Hematopoietic multipotent progenitor cell treated with erythropoietin and hydrocortisone succinate and interleukin-3 and kit ligand, for 17 days (in vitro differentiated cells): ENCODE measurements at regions not wholly inside any gene's neighbourhood (a gene's known extent, or its start where the extent isn't known, plus 50 kb on each side); places are given as distances from the start of the nearest gene placed in this dataset.
A peak's percentile ranks its signal among the peaks of the same experiment; 100 is the strongest.

Experiments used
- DNase-seq: peaks from one replicate; pipeline ENCODE4 v3.0.0-alpha.2; 2015; ENCODE audit warnings: low spot score

DNA sequence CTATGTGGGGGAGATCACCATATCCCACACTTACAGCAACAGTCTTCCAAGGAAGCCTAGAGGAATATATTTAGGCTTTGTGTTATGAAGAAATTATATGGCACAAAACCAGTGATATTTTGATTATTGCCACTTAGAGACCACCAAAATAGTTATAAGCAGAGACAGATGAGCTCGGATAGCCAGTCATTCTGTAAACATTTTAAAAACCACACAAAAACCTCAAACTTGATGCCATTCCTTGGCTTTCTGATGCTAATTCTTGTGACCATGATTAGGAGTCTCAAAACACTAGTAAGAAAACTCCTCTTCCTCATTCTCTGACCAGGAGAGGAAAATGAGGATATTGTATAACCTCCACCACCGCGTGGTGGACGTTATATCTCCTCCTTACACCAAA lies 496.4 kb downstream of the FOXO1 start:
- no peak for DNase-seq

DNA sequence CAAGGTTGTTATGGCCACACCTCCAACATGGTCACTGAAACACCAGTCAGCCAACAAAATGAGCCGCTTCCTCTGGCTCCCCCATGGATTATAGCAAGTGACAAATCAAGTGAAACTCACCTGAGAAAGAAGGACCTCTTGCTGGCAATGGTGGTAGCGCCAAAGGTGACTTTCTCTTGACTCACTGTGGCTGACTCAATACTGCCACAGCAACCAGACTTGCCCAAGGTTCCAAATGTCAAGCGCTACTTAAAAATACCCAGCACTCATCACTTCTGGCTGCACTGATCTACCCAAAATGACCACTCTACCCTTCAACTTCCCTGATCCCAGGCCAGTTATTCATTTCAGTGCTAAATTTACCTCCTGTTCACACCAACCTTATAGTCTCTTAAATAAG lies 495.5 kb downstream of the FOXO1 start:
- DNase-seq: no peak

- DNase-seq: no peak
Measured at GRCh38 chr13:40171566-40171965, 494.9 kb downstream of the FOXO1 start.

DNA sequence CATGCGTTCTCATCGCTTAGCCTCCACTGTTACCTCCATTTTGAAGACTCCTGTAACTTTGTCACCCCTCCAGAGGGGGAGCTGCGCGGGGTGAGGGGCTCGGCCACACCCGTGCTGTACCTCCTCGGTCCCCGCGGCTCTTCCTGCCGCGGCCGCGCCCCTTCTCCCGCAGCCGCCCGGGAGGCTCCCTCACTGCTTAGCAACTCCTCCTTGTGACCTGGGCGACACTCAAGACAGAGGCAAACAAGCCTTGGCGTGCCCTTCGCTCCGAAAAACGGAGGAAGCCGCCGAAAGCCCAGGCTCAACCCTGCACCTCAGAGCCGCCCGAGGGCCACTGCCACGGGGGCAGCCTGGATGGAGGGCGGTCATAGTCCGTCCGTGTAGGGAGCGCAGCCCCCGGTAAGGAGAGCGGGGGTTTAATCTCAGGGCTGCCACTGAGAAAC lies 494.3 kb downstream of the FOXO1 start:
- no peak for DNase-seq

GRCh38 chr13:40172878-40173277 lies 493.6 kb downstream of the FOXO1 start:
- DNase-seq: no peak

DNA sequence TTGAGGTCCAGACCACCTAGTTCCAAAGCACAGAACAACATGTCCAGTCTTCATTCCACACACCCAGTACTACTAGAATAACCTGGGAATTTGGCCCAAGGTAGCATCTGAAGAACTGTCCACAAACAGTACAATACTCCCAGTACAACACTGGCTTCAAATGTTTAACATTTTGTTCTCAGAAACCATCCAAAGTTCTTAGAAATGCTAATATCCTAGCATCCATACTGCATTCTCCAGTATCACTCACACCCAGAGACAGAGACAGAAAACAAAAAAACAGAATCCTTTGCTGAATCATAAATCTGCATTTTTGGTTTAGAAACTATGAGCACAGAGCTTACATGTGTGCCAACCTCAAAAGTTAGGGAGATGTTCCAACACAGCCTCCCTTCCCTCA lies 490.8 kb downstream of the FOXO1 start:
- no peak for DNase-seq

GRCh38 chr13:40176242-40176641 lies 490.2 kb downstream of the FOXO1 start:
- no peak for DNase-seq

- DNase-seq: no peak
Measured at GRCh38 chr13:40178130-40178529, 488.3 kb downstream of the FOXO1 start.

DNA sequence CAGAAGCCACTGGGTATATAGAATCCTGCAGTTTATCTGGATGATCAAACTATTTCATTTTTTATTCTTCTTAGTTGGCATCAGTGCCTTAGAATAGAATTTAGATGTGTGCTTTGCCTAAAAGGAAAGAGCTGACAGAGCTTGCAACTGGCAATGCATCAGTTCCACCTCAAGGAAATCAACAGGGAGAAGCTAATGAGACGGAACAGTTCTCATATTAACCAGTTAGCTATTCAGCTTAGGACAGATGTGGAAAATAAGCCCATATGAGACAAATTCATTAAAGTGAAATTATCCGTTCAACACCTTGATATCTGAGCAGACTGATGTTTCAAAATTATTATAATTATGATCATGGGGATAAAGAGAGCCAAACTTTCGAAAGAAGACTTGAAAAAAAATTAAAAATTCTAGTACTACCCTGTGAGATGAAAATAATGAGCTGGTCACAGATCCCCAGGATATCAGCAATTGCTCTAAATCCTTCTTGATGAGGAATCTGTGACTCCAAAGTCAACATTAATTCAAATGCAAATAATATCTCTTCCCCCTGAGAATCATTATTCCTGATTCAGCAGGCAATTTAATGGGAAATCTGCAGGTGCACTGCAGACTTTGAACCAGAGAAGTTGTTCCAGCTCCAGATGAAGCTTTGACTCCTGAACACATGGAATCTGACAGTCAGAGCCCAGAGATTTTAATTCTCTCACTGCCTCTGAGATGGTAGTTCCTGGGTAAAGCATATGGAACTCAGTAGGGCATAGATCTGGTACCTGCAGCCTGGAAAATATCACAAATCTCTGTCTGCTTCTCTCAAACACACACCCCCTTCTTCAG lies 486.8 kb downstream of the FOXO1 start:
- DNase-seq: no peak

- DNase-seq: no peak
Measured at GRCh38 chr13:40180776-40181175, 485.7 kb downstream of the FOXO1 start.

DNA sequence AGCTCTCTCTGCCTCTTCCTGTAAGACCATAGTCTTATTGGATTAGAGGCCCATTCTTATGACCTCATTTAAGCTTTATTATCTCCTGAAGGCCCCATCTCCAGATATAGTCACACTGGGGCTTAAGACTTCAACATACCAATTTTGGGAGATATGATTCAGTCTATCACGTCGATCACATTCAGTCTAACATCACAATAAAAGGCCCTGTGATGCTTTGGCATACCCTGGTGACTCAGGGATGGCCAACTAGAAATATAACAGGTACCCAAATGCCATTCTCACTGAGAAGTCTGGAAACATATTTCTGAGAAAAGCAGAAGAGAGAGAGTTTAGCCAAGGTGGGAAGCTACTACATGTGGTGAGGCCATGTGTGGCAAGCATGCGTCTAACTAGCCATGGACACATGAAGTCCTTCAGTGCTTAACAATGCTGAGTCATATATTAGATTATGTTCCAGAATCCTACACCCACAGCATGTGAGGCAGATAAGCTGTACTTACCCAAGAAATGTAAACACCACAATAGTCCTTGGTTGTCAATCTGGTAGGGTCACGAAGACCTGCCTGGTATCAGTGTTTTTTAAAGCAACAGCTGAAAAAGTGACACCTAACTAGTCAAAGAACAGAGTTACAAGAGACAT lies 485.1 kb downstream of the FOXO1 start:
- peak; percentile 10 for DNase-seq

DNA sequence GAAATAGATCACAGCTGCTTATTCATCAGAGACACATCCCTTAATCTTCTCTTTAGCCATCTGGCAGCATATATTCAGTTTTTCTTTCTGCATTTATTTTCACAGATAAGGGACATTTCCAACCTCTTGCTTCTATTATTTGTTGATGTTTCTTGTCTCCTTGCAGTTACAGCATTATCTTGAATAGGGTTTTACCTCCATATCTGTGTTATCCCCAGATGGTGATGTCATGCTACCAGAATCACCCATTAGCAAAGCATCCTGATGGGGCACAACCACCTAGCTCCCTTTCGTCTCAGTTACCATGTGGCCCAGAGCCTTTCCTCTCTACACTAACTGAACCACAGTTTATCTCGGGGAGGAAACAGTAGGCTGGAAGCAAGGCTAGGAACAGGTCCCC lies 483.9 kb downstream of the FOXO1 start:
- no peak for DNase-seq

DNA sequence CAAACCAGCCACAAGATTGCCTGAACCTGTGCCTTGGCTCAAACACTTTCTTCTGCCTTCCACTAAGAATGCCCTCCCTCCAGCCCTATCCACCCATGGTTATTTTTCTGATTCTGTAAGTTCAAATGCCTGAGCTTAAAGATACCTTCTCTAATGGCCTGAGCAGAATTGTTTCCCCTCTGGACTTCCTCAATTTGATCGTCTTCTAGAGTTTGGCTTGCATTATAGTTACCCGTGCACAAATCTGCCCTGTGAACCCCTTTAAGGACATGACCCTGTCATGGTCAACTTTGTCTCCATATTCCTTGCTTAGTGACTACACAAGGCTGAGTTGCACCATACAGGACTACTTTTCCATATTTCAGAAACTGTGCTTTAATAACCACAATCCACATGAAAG lies 481.0 kb downstream of the FOXO1 start:
- no peak for DNase-seq

DNA sequence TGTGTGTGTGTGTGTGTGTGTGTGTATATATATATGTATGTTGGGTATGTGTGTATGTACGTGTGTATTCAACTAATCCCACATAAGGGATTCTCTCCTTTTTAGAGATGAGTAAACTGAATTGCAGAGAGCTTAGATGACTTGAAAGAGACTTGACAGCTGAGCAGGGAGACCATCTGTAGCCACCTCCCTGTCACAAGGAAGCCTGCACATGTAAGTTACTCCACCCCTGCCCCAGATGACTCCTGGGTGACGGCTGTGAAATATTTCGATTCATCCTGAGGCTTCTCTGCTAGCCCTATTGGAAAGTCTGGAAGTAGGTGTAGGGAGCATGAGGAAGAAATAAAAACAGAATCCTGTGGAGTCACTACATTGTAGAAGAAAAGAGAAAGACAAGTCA lies 480.4 kb downstream of the FOXO1 start:
- no peak for DNase-seq

- no peak for DNase-seq
Measured at GRCh38 chr13:40186626-40187323, 479.7 kb downstream of the FOXO1 start.

GRCh38 chr13:40187324-40187795 lies 479.1 kb downstream of the FOXO1 start:
- no peak for DNase-seq

- no peak for DNase-seq
Measured at GRCh38 chr13:40187841-40188591, 478.4 kb downstream of the FOXO1 start.

DNA sequence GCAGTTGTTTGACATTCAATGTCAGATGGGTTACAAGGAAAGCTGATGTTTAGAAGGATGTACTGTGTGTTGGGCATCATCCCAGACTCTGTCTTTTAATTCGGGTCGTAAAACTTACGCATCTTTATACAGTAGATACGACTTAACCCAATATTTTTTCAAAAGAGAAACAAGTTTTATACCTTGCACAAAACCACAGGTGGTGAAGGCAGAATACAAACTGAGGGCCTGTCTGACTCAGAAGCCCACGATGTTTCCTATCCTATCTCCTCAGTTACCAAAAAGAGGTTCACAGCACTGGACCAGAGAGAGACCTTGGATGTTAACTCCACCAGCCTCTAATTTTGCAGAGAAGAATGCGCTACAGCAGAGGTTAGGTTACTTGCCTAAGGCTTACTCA lies 477.0 kb downstream of the FOXO1 start:
- no peak for DNase-seq

- DNase-seq: no peak
Measured at GRCh38 chr13:40189898-40190630, 476.4 kb downstream of the FOXO1 start.

DNA sequence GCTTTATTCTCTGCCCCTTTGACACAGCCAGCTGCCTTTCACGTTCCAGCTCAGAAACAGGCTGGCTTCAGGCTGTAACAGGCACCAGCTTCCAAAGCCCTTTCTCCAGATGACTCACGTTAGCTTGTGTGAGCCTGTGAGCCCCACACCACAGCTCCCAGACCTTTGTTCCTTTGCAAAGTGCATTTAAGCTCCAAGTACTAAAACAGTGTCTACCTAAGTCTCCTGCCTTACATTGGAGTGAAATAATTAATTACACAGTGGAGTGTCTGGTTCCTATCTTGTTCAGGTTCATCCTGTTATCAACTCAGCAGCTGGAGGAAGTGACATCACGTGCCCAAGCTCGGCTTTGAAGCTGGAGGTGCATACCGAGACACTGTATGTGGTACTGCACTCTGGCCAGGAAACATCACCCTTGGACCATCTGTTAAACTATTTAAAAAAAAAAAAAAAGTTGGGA lies 475.8 kb downstream of the FOXO1 start:
- DNase-seq: no peak
